Astrocyte (in vitro differentiated cells and primary cell): ENCODE measurements at regions not wholly inside any gene's neighbourhood (a gene's known extent, or its start where the extent isn't known, plus 50 kb on each side); places are given as distances from the start of the nearest gene placed in this dataset.

Experiments used
- DNase-seq: peaks from one replicate; pipeline ENCODE4 v3.0.0-alpha.2; 2010; ENCODE audit warnings: low read depth
- FAIRE-seq: peaks from 2 replicates; lab custom pipeline; 2011; peaks lifted over from hg19 to GRCh38; lab: Jason Lieb, UNC
- H2AFZ ChIP-seq: 2 replicates; pipeline ENCODE4 v1.6.0; 2012; ENCODE audit warnings: low read depth, low read length, inconsistent platforms
- H3K27ac ChIP-seq: 2 replicates; pipeline ENCODE4 v1.5.1; 2011; ENCODE audit warnings: low read depth, low read length, inconsistent platforms
- H3K27me3 ChIP-seq: 2 replicates; pipeline ENCODE4 v1.6.0; 2011; ENCODE audit warnings: low read length, inconsistent platforms; ENCODE audit not compliant: insufficient read depth
- H3K36me3 ChIP-seq: 2 replicates; pipeline ENCODE4 v1.5.1; 2011; ENCODE audit warnings: low read length, inconsistent platforms; ENCODE audit not compliant: insufficient read depth
- H3K4me1 ChIP-seq: 2 replicates; pipeline ENCODE4 v1.5.1; 2011; ENCODE audit warnings: low read length, inconsistent platforms; ENCODE audit not compliant: insufficient read depth
- H3K4me2 ChIP-seq: 2 replicates; pipeline ENCODE4 v1.6.0; 2012; ENCODE audit warnings: low read length, inconsistent platforms
- H3K4me3 ChIP-seq: 2 replicates; pipeline ENCODE4 v1.5.1; 2011; ENCODE audit warnings: low read depth, mild to moderate bottlenecking, low read length, inconsistent platforms; ENCODE audit not compliant: insufficient read depth
- H3K79me2 ChIP-seq: 2 replicates; pipeline ENCODE4 v1.6.0; 2012; ENCODE audit warnings: mild to moderate bottlenecking, low read length, inconsistent platforms; ENCODE audit not compliant: insufficient read depth
- H3K9ac ChIP-seq: 2 replicates; pipeline ENCODE4 v1.6.0; 2012; ENCODE audit warnings: mild to moderate bottlenecking, low read length, inconsistent platforms
- H3K9me3 ChIP-seq: 2 replicates; pipeline ENCODE4 v1.5.1; 2012; ENCODE audit warnings: low read depth, mild to moderate bottlenecking, low read length, inconsistent platforms; ENCODE audit not compliant: insufficient read depth
- H4K20me1 ChIP-seq: 2 replicates; pipeline ENCODE4 v1.6.0; 2012; ENCODE audit warnings: low read length, inconsistent platforms; ENCODE audit not compliant: insufficient read depth
- H3K27ac Mint-ChIP-seq: one replicate; pipeline ENCODE4 v1.8.0; 2021; ENCODE audit warnings: mild to moderate bottlenecking, mixed read lengths; ENCODE audit not compliant: unreplicated experiment
- H3K27me3 Mint-ChIP-seq: one replicate; pipeline ENCODE4 v1.8.0; 2021; ENCODE audit warnings: low read depth, mixed read lengths; ENCODE audit not compliant: unreplicated experiment
- H3K36me3 Mint-ChIP-seq: one replicate; pipeline ENCODE4 v1.8.0; 2021; ENCODE audit warnings: low read depth, mixed read lengths; ENCODE audit not compliant: unreplicated experiment
- H3K4me1 Mint-ChIP-seq: one replicate; pipeline ENCODE4 v1.8.0; 2021; ENCODE audit warnings: low read depth, mixed read lengths; ENCODE audit not compliant: unreplicated experiment
- H3K4me3 Mint-ChIP-seq: one replicate; pipeline ENCODE4 v1.8.0; 2021; ENCODE audit warnings: mild to moderate bottlenecking, moderate library complexity, mixed read lengths; ENCODE audit not compliant: unreplicated experiment
- H3K9me3 Mint-ChIP-seq: one replicate; pipeline ENCODE4 v1.8.0; 2021; ENCODE audit warnings: mild to moderate bottlenecking, mixed read lengths; ENCODE audit not compliant: unreplicated experiment
- EZH2 ChIP-seq: IDR thresholded peaks from 2 replicates; pipeline ENCODE4 v1.6.1; 2012; ENCODE audit warnings: mild to moderate bottlenecking, low read length, inconsistent platforms; ENCODE audit not compliant: insufficient read depth
- TF ChIP-seq, protein P1 (sequence below): IDR thresholded peaks from 2 replicates; pipeline ENCODE4 v1.5.1; 2011; ENCODE audit warnings: low read depth, mild to moderate bottlenecking, inconsistent platforms, low read length, moderate library complexity; ENCODE audit not compliant: insufficient read depth

DNA sequence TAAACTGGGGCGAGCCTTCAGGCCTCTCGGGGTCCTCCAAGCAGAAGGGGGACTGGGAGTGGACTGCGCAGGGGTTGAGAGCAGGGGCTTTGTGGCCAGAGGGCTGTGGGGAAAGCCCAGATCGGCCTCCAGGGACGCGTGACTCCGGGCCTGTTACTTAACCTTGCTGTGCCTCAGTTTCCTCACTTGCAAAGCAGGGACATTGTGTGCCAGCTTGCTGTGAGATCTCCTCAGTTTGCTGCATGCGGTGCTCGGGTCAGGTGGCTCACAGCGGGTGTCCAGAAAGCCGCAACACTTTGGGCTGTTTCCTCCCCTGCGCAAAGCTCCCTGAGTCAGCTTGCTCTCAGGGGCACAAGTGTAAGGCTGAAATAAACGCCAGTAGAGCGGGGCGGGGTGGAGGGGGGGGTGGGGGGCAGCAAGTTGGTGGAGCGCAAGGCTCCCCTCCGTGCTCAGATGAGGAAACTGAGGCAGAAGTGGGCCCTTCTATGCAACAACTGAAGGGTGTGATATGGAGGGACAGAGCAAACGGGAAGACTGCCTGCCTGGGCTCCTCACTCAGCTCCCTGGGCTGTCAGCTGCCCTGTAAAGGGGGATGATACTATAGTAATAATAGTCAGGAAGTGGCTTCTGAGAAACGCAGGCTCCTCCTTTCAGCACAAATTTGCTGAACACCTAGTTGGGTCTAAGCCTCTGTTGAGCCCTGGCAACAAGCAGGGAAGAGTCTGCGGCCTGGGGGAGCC is 101.0 kb downstream of the HMX1 start:
- no peaks in the 10 kb centered on the region for H3K36me3 ChIP-seq
- no peak overlapping the region for H3K27ac Mint-ChIP-seq
- H3K4me1 Mint-ChIP-seq = peaks cover 2% of the 10 kb centered on the region
- no peak for DNase-seq
- no peak overlapping the region for H3K9ac ChIP-seq
- H3K79me2 ChIP-seq = no peaks in the 10 kb centered on the region
- H3K27me3 Mint-ChIP-seq = peaks cover 38% of the 10 kb centered on the region
- H3K4me1 ChIP-seq = no peaks in the 10 kb centered on the region
- no peak overlapping the region for H3K4me3 Mint-ChIP-seq
- no peak overlapping the region for H3K4me3 ChIP-seq
- no peak overlapping the region for H3K27ac ChIP-seq
- H3K9me3 ChIP-seq = no peaks in the 10 kb centered on the region
- no peaks in the 10 kb centered on the region for H3K36me3 Mint-ChIP-seq
- no peak overlapping the region for H2AFZ ChIP-seq
- TF ChIP-seq EZH2 = no peak
- TF ChIP-seq, protein P1, sequence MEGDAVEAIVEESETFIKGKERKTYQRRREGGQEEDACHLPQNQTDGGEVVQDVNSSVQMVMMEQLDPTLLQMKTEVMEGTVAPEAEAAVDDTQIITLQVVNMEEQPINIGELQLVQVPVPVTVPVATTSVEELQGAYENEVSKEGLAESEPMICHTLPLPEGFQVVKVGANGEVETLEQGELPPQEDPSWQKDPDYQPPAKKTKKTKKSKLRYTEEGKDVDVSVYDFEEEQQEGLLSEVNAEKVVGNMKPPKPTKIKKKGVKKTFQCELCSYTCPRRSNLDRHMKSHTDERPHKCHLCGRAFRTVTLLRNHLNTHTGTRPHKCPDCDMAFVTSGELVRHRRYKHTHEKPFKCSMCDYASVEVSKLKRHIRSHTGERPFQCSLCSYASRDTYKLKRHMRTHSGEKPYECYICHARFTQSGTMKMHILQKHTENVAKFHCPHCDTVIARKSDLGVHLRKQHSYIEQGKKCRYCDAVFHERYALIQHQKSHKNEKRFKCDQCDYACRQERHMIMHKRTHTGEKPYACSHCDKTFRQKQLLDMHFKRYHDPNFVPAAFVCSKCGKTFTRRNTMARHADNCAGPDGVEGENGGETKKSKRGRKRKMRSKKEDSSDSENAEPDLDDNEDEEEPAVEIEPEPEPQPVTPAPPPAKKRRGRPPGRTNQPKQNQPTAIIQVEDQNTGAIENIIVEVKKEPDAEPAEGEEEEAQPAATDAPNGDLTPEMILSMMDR = no peak
- no peak for FAIRE-seq
- no peaks in the 10 kb centered on the region for H3K9me3 Mint-ChIP-seq
- H3K27me3 ChIP-seq = no peaks in the 10 kb centered on the region
- H4K20me1 ChIP-seq = no peaks in the 10 kb centered on the region
- H3K4me2 ChIP-seq = no peak overlapping the region

DNA sequence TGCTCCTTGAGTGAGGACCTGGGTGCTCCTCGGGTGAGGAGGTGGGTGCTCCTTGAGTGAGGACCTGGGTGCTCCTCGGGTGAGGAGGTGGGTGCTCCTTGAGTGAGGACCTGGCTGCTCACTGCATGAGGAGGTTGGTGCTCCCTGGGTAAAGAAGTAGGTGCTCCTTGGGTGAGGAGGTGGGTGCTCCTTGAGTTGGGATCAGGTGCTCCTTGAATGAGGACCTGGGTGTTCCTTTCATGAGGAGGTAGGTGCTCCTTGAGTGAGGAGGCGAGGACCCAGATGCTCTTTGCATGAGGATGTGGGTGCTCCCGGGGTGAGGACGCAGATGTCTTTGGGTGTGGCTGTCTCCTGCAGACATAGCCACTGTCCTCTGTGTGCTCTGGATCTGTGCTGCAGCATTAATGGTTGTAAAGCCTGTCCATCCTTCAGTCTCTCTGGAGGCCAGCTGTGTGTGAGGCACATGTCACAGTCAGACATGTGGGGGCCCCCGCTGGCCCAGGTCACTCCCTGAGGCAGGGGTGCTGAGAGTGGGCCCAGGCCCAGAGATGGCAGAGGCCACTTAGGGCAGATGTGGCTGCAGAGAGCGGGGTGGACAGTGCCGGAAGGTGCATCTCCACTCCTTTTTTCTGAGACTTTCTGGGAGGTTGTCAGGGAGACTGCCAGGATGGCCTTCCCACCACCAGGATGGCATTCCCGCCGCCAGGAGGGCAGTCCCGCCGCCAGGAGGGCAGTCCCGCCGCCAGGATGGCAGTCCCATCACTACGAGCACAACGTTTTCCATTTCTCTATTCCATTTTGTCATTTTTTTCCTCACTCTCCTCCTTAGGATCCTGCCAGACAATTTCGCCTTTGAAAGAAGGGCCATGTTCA is 101.8 kb downstream of the HMX1 start:
- no peak overlapping the region for H2AFZ ChIP-seq
- Mint-ChIP-seq H3K9me3 (no peaks in the 10 kb centered on the region), H3K4me1 (peaks cover 2% of the 10 kb centered on the region), H3K27ac (peak overlapping the region; percentile 14), H3K27me3 (peaks cover 35% of the 10 kb centered on the region), H3K4me3 (no peak overlapping the region), H3K36me3 (no peaks in the 10 kb centered on the region)
- H3K9me3 ChIP-seq = no peaks in the 10 kb centered on the region
- DNase-seq (no peak), FAIRE-seq (no peak)
- no peaks in the 10 kb centered on the region for H3K36me3 ChIP-seq
- H3K27ac ChIP-seq = no peak overlapping the region
- H3K4me1 ChIP-seq = no peaks in the 10 kb centered on the region
- no peaks in the 10 kb centered on the region for H3K27me3 ChIP-seq
- no peak for TF ChIP-seq EZH2
- TF ChIP-seq, protein P1 = no peak
- no peak overlapping the region for H3K4me3 ChIP-seq
- no peak overlapping the region for H3K4me2 ChIP-seq
- no peak overlapping the region for H3K9ac ChIP-seq
- no peaks in the 10 kb centered on the region for H3K79me2 ChIP-seq
- no peaks in the 10 kb centered on the region for H4K20me1 ChIP-seq
